ENCODE measurements at regions not wholly inside any gene's neighbourhood (a gene's known extent, or its start where the extent isn't known, plus 50 kb on each side); places are given as distances from the start of the nearest gene placed in this dataset.

DNA sequence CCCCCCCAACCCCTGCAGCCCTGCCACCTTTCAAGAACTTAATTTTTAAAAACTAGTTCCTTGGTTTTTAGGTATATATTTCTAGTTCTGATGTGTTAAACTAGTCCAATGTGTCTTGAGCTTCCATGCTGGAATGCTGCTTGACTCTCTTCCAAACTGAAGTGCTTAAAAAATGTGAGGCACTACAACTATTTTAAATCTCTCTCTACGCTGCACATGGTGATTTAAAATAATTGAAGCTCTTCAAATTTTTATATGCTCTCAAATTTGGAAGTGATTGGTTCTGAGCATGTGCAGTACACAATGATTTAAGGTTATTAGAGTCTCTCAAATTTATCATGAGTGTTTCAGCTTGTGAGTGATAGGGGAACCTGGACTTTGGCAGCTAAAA lies 192.6 kb upstream of the ZEB2 start:
- TF ChIP-seq, protein P1, sequence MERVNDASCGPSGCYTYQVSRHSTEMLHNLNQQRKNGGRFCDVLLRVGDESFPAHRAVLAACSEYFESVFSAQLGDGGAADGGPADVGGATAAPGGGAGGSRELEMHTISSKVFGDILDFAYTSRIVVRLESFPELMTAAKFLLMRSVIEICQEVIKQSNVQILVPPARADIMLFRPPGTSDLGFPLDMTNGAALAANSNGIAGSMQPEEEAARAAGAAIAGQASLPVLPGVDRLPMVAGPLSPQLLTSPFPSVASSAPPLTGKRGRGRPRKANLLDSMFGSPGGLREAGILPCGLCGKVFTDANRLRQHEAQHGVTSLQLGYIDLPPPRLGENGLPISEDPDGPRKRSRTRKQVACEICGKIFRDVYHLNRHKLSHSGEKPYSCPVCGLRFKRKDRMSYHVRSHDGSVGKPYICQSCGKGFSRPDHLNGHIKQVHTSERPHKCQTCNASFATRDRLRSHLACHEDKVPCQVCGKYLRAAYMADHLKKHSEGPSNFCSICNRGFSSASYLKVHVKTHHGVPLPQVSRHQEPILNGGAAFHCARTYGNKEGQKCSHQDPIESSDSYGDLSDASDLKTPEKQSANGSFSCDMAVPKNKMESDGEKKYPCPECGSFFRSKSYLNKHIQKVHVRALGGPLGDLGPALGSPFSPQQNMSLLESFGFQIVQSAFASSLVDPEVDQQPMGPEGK (CRISPR knock-in tag; IDR thresholded peaks at IDR 0.05; ENCODE audit: borderline replicate concordance), result no peak
- TF ChIP-seq RARB (CRISPR knock-in tag; IDR thresholded peaks at IDR 0.05) (no peak), POU6F1 (CRISPR knock-in tag; IDR thresholded peaks at IDR 0.05; ENCODE audit: borderline replicate concordance, low read depth) (no peak), ZNF8 (CRISPR knock-in tag; IDR thresholded peaks at IDR 0.05) (no peak), SNAI2 (CRISPR knock-in tag; IDR thresholded peaks at IDR 0.05) (no peak)
- TF ChIP-seq, protein P2, sequence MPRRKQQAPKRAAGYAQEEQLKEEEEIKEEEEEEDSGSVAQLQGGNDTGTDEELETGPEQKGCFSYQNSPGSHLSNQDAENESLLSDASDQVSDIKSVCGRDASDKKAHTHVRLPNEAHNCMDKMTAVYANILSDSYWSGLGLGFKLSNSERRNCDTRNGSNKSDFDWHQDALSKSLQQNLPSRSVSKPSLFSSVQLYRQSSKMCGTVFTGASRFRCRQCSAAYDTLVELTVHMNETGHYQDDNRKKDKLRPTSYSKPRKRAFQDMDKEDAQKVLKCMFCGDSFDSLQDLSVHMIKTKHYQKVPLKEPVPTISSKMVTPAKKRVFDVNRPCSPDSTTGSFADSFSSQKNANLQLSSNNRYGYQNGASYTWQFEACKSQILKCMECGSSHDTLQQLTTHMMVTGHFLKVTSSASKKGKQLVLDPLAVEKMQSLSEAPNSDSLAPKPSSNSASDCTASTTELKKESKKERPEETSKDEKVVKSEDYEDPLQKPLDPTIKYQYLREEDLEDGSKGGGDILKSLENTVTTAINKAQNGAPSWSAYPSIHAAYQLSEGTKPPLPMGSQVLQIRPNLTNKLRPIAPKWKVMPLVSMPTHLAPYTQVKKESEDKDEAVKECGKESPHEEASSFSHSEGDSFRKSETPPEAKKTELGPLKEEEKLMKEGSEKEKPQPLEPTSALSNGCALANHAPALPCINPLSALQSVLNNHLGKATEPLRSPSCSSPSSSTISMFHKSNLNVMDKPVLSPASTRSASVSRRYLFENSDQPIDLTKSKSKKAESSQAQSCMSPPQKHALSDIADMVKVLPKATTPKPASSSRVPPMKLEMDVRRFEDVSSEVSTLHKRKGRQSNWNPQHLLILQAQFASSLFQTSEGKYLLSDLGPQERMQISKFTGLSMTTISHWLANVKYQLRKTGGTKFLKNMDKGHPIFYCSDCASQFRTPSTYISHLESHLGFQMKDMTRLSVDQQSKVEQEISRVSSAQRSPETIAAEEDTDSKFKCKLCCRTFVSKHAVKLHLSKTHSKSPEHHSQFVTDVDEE (CRISPR knock-in tag; IDR thresholded peaks at IDR 0.05), result no peak
- TF ChIP-seq, protein P3, sequence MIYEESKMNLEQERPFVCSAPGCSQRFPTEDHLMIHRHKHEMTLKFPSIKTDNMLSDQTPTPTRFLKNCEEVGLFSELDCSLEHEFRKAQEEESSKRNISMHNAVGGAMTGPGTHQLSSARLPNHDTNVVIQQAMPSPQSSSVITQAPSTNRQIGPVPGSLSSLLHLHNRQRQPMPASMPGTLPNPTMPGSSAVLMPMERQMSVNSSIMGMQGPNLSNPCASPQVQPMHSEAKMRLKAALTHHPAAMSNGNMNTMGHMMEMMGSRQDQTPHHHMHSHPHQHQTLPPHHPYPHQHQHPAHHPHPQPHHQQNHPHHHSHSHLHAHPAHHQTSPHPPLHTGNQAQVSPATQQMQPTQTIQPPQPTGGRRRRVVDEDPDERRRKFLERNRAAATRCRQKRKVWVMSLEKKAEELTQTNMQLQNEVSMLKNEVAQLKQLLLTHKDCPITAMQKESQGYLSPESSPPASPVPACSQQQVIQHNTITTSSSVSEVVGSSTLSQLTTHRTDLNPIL (CRISPR knock-in tag; IDR thresholded peaks at IDR 0.05; ENCODE audit: low read depth), result no peak
